ENCODE measurements at regions not wholly inside any gene's neighbourhood (a gene's known extent, or its start where the extent isn't known, plus 50 kb on each side); places are given as distances from the start of the nearest gene placed in this dataset.

- TF ChIP-seq BMI1 (IDR thresholded peaks at IDR 0.05; ENCODE audit: borderline replicate concordance), result no peak; the same call in none of the 2 replicates
- TF ChIP-seq NFYB (IDR thresholded peaks at IDR 0.05; ENCODE audit: insufficient read depth, low read depth, low read length), result no peak
- TF ChIP-seq SRF (IDR thresholded peaks at IDR 0.05; ENCODE audit: low read depth in 2 of 2, low read length in 2 of 2), result peak; percentile 85 to 88
- TF ChIP-seq MYC (IDR thresholded peaks at IDR 0.05; ENCODE audit: insufficient read depth, insufficient read length, insufficient replicate concordance, low read length, severe bottlenecking), result no peak
- TF ChIP-seq ZBTB33 (IDR thresholded peaks at IDR 0.05), result no peak
- no peak for TF ChIP-seq USF2 (IDR thresholded peaks at IDR 0.05; ENCODE audit: borderline replicate concordance, low read depth, low read length)
- no peak for TF ChIP-seq ZNF384 (IDR thresholded peaks at IDR 0.05; ENCODE audit: borderline replicate concordance, low read depth, low read length)
- TF ChIP-seq NR2F1 (conservative IDR thresholded peaks at IDR 0.05), result peak; percentile 95
- no peak for TF ChIP-seq SUZ12 (IDR thresholded peaks at IDR 0.05; ENCODE audit: unreplicated experiment)
- TF ChIP-seq, protein P1, sequence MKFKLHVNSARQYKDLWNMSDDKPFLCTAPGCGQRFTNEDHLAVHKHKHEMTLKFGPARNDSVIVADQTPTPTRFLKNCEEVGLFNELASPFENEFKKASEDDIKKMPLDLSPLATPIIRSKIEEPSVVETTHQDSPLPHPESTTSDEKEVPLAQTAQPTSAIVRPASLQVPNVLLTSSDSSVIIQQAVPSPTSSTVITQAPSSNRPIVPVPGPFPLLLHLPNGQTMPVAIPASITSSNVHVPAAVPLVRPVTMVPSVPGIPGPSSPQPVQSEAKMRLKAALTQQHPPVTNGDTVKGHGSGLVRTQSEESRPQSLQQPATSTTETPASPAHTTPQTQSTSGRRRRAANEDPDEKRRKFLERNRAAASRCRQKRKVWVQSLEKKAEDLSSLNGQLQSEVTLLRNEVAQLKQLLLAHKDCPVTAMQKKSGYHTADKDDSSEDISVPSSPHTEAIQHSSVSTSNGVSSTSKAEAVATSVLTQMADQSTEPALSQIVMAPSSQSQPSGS (IDR thresholded peaks at IDR 0.05; ENCODE audit: low read length), result peak; percentile 96
- TF ChIP-seq, protein P2, sequence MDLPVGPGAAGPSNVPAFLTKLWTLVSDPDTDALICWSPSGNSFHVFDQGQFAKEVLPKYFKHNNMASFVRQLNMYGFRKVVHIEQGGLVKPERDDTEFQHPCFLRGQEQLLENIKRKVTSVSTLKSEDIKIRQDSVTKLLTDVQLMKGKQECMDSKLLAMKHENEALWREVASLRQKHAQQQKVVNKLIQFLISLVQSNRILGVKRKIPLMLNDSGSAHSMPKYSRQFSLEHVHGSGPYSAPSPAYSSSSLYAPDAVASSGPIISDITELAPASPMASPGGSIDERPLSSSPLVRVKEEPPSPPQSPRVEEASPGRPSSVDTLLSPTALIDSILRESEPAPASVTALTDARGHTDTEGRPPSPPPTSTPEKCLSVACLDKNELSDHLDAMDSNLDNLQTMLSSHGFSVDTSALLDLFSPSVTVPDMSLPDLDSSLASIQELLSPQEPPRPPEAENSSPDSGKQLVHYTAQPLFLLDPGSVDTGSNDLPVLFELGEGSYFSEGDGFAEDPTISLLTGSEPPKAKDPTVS (IDR thresholded peaks at IDR 0.05; ENCODE audit: low read depth, low read length), result no peak
- TF ChIP-seq, protein P3, sequence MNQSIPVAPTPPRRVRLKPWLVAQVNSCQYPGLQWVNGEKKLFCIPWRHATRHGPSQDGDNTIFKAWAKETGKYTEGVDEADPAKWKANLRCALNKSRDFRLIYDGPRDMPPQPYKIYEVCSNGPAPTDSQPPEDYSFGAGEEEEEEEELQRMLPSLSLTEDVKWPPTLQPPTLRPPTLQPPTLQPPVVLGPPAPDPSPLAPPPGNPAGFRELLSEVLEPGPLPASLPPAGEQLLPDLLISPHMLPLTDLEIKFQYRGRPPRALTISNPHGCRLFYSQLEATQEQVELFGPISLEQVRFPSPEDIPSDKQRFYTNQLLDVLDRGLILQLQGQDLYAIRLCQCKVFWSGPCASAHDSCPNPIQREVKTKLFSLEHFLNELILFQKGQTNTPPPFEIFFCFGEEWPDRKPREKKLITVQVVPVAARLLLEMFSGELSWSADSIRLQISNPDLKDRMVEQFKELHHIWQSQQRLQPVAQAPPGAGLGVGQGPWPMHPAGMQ (IDR thresholded peaks at IDR 0.05; ENCODE audit: borderline replicate concordance), result no peak
- peak; percentile 93 for TF ChIP-seq RELA (IDR thresholded peaks at IDR 0.05; ENCODE audit: borderline replicate concordance, partially characterized antibody)
- no peak for TF ChIP-seq HCFC1 (IDR thresholded peaks at IDR 0.05; ENCODE audit: low read length)
- peak; percentile 71; the same call in 1 of the 2 replicates for TF ChIP-seq TCF7 (IDR thresholded peaks at IDR 0.05; ENCODE audit: borderline replicate concordance)
- TF ChIP-seq JUNB (IDR thresholded peaks at IDR 0.05), result peak; percentile 82
- peak; percentile 82 to 85 for TF ChIP-seq BHLHE40 (IDR thresholded peaks at IDR 0.05; ENCODE audit: borderline replicate concordance in 1 of 2, low read depth in 2 of 2, low read length in 1 of 2)
- no peak for TF ChIP-seq WRNIP1 (IDR thresholded peaks at IDR 0.05; ENCODE audit: borderline replicate concordance, low read depth, low read length)
- no peak for TF ChIP-seq RFX5 (IDR thresholded peaks at IDR 0.05; ENCODE audit: low read depth, low read length)
- TF ChIP-seq IRF4 (IDR thresholded peaks at IDR 0.05; ENCODE audit: low read depth, low read length), result no peak
- TF ChIP-seq MEF2B (IDR thresholded peaks at IDR 0.05; ENCODE audit: partially characterized antibody, poor library complexity, severe bottlenecking), result peak; percentile 98
- TF ChIP-seq SMAD5 (IDR thresholded peaks at IDR 0.05; ENCODE audit: low read depth), result no peak
Measured at GRCh38 chr10:110414548-110415309, 83.0 kb upstream of the DUSP5 start (continued).
